ENCODE measurements at regions not wholly inside any gene's neighbourhood (a gene's known extent, or its start where the extent isn't known, plus 50 kb on each side); places are given as distances from the start of the nearest gene placed in this dataset.

DNA sequence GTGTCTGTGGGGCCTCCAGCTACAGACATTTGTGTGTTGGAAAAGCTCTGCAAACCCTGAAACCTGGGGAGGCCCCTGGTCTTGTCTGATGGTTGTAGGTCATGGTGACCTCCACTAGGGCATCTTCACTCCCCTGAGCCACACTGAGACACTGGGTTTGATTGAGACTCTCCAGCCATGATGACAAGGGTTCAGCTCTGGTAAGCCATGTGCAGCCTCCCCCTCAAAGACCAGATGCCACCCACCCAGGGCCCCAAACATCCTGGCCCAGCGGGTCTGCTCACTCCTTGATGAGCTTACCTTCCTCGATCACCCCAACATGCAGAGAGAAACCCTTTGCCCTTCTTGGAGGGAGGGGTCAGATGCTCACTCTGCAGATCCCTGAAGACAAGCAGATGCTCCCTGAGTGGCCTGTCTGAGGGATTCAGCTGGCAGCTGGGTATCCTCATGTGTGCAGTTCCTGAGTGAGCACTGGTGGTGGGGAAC lies 101.6 kb downstream of the METRNL start (continued):
- no peak for TF ChIP-seq SUZ12 (IDR thresholded peaks at IDR 0.05; ENCODE audit: low read length)
- no peak for TF ChIP-seq CBX8 (IDR thresholded peaks at IDR 0.05; ENCODE audit: borderline replicate concordance, low read depth, low read length)
